ENCODE measurements at regions not wholly inside any gene's neighbourhood (a gene's known extent, or its start where the extent isn't known, plus 50 kb on each side); places are given as distances from the start of the nearest gene placed in this dataset.
A peak's percentile ranks its signal among the peaks of the same experiment; 100 is the strongest.
"Not testable (repeated sequence)": the region's sequence is repeated elsewhere in the genome, so short reads cannot be mapped to it uniquely, and the experiment has no call there.

DNA sequence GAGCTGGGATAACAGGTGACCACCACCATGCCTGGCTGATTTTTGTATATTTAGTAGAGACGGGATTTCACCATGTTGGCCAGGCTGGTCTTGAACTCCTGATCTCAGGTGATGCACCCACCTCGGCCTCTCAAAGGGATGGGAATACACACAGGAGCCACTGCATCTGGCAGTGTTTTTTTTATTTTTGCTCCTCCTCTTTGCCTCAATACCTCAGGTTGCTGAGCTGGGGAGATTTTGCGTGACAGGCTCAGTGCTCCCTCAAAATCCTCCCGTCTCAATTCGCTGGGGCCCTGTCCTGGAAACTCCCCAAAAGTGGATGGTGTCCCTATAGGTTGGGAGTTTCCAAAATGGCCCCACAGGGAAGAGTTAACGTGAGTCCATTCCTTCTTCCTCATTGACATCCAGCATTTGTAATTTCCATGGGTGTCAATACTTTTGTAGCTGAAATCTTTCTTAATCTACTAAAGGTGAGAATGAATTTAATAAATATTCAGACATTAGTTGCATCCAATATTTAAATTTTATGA is 71.8 kb downstream of the GGTLC2 start:
- DNase-seq: no peak

DNA sequence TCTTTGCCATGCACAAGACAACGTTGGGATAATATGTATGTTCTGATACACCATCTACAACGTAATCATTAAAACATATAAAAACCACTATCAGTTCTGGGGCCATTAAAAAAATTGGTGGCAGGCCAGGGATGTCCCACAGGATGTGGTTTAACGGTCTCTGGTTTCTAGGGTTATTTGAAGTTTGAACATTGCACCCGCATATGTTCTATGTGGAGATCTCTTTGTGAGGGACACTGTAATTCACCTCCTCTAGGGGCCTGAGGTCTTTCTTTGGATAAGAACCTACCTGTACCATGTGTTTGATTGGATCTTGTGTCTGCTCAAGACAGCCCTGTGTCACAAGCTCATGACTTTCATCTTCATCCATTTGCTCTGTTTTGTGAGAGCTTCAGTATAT is 73.2 kb downstream of the GGTLC2 start:
- no peak for DNase-seq

DNA sequence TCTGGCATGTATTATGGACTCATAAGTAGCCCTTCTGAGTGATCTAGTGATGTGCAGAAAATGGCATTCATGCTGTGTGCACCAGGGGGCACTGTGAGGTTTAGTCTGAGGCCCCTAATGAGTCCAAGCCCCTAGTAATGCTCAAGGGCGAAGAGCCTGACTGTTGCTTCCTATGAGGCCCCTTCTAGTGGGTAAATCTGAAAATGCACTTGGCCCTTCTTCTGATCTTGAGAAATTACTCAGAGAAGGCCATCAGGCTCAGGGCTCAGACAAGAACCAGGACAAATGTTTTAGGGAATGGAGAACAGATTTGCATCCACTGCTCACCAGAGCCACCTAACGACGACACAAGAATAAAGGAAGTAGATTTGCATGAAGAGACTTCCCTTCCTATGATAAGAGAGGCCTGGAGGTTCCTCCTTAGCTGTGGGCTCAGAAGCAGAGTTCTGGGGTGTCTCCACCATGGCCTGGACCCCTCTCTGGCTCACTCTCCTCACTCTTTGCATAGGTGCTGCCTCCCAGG is 75.8 kb downstream of the GGTLC2 start:
- DNase-seq: peak in 3 of 58 donors; percentile 9 to 22 (median 10)

DNA sequence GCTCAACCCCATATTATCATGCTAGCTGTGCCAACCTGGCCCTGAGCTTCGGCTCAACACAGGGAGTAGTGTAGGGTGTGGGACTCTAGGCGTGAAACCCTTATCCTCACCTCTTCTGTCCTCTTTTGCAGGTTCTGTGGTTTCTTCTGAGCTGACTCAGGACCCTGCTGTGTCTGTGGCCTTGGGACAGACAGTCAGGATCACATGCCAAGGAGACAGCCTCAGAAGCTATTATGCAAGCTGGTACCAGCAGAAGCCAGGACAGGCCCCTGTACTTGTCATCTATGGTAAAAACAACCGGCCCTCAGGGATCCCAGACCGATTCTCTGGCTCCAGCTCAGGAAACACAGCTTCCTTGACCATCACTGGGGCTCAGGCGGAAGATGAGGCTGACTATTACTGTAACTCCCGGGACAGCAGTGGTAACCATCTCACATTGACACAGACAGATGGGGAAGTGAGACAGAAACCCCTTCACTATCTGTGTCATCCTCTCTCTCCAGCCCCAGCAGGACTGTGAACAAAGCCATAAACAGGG is 76.4 kb downstream of the GGTLC2 start:
- peak in 4 of 58 donors; percentile 11 to 15 (median 13) for DNase-seq

GRCh38 chr22:22721681-22722354 is 77.4 kb downstream of the GGTLC2 start:
- DNase-seq: peak in 2 of 58 donors; percentile 2 to 25

GRCh38 chr22:22728382-22728781 is 84.0 kb downstream of the GGTLC2 start:
- DNase-seq: no peak

GRCh38 chr22:22730655-22731373 is 86.4 kb downstream of the GGTLC2 start:
- DNase-seq: no peak

DNA sequence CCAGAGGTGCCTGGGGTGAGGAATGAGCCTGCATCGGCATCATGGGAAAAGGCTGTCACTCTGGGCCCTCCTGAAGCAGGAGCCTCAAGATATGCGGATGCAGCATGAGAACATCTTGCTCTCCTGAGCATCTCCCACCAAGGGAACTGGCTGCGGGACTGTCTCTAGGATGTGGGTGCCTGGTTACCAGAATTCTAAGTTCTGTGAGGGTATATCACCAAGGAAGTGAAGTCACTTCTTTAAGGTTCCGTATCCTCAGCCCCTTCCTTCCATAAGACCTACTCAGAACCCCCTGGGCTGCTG is 86.9 kb downstream of the GGTLC2 start:
- no peak for DNase-seq

DNA sequence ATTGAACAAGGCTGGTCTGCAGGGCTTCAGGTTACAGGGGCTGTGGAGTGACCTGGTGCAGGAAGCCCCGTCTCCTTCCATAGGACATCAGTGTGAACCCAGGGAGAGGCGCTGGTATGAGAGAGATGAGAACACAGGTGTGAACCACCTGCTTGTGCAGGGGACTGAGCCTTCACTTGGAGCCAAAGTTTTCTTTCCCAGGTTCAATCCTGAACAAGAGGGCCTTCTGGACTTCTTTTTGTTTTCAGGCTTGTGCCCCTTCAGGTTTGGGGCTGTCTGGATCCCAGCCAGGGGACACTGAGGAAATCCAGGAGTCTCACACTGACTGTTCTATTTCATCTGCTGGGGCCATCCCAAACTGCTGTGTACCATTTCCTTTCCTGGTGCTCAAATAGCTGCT is 88.6 kb downstream of the GGTLC2 start:
- not testable (repeated sequence) for DNase-seq

DNA sequence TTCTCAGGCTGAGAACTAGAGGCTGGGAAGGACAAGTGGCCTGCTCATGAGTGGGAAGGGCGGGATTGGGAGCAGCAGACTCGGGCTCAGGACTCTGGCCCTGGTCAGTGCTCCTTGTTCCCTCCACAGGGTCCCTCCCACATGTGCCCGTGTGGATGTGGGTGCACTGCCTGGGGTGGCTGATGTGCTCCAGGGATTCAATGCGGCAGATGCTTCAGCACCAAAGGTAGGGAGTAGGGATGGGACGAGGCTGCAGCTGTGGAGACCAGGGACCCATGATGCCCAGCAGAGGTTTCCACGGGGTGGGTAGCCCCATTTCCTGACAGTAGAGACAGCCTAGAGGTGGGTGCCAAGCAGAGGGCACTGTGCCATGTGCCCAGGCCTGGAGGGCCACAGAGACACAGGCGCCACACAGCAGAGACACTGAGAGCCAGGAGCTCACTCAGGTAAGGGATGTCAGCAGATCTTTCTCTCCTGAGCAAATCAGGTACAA is 89.5 kb downstream of the GGTLC2 start:
- DNase-seq: no peak

DNA sequence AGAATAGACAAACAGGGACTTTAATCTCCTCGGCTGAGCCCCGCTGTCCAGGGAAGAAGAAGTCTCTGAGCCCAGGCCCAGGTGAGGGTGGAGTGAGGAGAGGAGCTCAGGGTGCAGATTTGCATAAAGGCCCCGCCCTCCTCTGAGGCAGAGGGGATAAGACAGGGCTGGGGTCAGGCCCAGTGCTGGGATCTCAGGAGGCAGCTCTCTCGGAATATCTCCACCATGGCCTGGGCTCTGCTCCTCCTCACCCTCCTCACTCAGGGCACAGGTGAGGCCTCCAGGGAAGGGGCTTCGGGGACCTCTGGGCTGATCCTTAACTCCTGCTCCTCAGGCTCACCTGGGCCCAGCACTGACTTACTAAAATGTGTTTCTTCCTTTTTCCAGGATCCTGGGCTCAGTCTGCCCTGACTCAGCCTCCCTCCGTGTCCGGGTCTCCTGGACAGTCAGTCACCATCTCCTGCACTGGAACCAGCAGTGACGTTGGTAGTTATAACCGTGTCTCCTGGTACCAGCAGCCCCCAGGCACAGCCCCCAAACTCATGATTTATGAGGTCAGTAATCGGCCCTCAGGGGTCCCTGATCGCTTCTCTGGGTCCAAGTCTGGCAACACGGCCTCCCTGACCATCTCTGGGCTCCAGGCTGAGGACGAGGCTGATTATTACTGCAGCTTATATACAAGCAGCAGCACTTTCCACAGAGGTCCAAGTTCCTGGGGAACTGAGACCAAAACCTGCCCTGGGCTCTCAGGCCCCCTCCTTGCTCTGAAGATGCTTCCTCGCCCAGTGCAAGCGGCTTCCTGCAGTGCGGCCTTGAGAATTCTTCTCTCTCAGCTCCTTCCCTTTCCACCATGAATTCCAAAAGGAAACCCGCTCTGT is 90.2 kb downstream of the GGTLC2 start:
- not testable (repeated sequence) for DNase-seq

DNA sequence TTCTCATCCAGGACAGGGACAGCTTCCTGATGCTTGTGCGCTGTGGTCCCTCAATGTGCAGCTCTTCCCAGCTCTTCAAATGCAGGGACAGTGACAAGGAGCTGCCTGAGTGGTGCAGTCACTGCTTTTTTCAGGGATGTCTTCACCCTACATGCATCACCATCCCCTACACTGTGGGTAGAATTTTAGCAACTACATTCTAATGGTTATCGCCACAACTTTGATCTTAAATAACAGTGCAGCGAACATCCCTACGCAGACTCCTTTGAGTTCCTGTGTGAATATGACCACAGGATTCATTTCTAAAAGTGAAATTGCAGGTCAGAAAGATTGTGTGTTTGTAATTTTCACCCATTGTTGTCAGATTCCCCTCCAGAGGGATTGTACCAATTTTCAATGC is 90.9 kb downstream of the GGTLC2 start:
- DNase-seq: not testable (repeated sequence)

DNA sequence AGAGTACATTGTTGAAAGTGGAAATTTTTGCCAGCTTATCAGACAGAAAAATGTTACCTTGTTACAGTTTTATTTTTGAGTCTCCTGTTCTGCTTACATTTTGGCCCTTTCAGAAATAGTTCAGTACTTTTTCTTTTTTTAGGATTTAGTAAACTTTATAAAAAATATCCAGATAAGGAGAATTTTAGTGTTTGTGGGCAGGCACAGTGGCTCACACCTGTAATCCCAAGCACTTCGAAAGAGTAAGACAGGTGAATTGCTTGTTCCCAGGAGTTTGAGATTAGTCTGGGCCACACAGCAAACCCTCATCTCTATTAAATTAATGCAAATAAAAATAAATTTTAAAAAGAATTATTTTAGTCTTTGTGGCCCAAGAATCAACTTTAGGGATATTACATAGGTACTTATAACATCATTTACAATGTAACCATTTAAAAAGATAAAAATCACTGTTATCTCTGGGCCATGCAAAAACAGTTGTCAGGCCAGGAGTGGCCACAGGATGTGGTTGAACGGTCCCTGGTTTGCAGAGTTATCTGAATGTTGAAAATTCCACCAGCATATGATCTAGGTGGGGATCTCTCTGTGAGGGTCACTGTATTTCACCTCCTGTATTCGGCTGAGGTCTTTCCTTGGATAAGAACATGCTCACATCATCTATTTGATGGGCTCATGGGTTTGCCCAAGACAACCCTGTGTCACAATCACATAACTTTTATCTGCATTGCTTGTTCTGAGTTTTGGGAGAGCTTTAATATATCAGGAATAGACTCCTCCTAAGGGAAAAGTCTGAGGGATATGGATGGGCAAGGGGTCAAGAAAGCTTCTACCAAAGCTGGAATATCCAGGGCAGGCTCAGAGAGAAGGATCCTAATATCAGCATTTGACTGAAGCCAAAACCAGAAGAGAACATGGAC is 91.5 kb downstream of the GGTLC2 start:
- DNase-seq: no peak

GRCh38 chr22:22737590-22737989 is 93.2 kb downstream of the GGTLC2 start:
- no peak for DNase-seq

- no peak for DNase-seq
Measured at GRCh38 chr22:22738959-22739585, 94.7 kb downstream of the GGTLC2 start.

- DNase-seq: no peak
Measured at GRCh38 chr22:22740560-22741276, 96.3 kb downstream of the GGTLC2 start.

DNA sequence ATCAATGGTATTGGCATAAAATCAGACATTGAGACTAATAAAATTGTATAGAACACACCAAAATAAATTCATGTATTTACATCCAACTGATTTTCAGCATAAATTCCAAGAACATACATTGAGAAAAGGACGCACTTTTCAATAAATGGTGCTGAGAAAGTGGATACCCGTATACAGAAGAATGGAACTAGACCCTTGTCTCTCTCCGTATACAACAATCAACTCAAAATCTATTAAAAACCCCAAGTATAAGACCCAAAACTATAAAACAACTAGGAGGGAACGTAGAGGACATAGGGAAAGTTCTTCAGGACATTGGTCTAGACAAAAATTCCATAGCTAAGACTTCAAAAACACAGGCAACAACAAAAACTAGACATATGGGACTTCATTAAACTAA is 97.4 kb downstream of the GGTLC2 start:
- no peak for DNase-seq

DNA sequence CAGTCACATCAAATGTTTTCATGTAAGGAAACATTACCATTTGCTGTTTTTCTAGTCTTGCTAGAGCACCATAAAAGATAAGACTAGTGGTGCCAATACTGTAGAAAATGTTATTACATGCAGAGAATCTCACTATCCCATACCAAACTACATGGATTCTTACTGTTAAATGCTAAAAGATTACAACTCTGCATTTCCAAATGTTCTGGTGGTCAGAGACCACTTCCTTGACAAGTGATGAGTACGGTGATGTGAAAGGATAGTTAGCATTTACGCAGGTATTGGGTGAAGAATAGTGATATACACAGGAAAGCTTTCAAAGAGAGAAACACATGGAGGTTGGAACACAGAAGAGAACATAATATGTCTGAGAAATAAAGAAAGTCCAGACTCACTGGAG is 98.2 kb downstream of the GGTLC2 start:
- no peak for DNase-seq
